GM03348 (cell line): ENCODE measurements at regions not wholly inside any gene's neighbourhood (a gene's known extent, or its start where the extent isn't known, plus 50 kb on each side); places are given as distances from the start of the nearest gene placed in this dataset.
"Not testable (repeated sequence)": the region's sequence is repeated elsewhere in the genome, so short reads cannot be mapped to it uniquely, and the experiment has no call there.

Source experiments
- DNase-seq: peaks from one replicate; pipeline ENCODE4 v3.0.0; 2012; ENCODE audit warnings: low spot score

DNA sequence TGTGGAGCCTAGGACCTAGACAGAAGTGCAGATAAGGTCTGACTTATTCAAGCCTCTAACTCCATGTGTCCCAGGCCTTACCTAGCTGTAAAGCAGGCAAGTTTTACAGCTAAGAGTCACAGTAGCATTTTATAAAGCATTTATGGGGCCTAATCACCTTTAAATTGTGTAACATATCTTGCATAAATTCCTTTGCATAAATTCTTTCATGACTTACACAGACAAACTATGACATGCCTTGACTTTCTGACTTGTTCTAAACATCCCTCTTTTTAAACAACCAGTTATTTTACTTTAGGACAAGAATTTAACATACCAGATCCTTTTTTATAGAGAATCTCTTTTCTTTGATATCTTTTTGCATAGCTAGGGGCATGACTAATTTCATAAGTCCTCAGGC is 1257.8 kb upstream of the NRXN1 start:
- DNase-seq: no peak

DNA sequence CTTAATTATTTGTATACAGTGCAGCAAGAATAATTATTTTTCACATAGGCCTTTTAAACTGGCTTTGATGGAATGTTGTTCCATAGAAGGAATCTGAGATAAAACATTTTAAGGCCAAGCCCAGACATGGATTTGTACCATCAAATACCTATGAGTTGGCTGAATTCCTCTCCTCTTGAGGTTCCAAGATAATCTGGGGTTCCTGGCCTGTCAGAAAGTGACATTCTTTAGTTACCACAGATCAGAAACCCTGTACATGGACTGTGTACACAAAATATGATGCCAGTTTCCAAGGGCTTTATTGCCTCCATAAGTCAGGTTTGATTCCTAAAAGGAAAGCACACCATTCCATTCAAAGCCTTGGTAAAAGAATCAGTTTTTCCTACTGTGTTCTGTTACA is 1256.7 kb upstream of the NRXN1 start:
- DNase-seq: no peak

DNA sequence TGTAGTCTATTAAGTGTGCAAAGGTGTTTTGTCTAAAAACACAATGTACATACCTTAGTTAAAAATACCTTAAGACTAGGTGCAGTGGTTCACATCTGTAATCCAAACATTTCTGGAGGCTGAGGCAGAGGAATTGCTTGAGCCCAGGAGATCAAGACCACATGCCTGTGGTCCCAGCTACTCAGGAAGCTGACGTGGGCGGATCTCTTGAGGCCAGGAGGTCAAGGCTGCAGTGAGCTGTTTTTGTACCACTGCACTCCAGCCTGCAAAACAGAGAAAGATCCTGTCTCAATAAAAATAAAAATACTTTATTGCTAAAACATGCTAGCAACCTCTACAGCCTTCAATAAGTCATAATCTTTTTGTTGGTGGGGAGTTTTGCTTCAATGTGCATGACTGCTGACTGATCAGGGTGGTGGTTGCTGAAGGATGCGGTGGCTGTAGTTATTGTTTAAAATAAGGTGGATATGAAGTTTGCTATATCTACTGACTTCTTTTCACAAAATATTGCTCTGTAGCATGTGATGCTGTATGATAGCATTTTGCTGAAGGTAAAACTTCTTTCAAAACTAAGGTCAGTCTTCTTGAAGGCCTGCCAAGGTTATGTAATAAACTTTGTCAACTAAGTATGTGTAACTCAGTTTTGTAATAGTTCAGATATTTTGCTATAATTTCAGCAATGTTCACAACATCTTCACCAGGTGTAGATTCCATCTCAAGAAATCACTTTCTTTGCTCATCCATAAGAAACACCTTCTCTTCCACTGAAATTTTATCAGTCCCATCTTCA is 1238.0 kb upstream of the NRXN1 start:
- DNase-seq: no peak

DNA sequence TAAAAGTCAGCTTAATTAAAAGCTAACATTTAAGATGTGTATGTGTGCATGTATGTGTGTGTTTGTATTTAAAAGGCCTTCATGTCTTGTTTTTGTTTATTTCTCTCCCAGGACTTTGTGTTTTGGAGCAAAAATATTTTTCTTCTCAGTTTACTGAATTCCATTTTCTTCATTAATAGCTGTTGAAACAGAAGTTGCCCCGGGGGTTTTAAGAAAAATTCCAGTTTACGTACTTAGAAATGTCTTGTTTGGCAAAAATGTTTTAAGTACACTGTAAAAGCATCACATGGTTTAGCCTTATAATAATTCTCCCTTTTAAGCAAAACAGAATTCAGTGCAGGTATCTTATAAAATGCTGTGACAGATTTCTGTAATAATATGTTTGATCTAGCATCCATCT is 1233.0 kb upstream of the NRXN1 start:
- no peak for DNase-seq

DNA sequence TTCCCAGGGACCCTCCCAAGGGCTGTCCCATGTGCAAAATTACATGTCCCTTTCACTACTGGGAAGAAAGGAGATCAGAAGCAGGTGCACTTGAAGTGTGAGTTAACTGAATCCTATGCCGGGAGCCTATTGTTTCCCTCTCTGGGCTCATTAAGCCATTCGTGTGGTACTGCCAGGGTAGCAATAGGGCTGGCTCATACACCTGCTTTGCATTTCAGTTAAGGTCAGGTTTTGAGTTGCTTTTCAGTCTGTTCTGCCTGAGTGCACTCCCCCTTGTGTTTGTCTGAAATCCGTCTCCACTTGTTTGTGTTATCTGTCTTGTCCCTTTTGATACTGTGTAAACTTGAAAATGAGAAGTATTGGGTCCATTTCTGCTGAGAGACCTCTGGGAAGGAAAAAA is 1232.6 kb upstream of the NRXN1 start:
- DNase-seq: no peak

- peak; percentile 13 for DNase-seq
These were observed 1229.0 kb upstream of the NRXN1 start for GRCh38 chr2:52260904-52261303.

- DNase-seq: not testable (repeated sequence)
These were observed 1227.0 kb upstream of the NRXN1 start for GRCh38 chr2:52258967-52259366.

DNA sequence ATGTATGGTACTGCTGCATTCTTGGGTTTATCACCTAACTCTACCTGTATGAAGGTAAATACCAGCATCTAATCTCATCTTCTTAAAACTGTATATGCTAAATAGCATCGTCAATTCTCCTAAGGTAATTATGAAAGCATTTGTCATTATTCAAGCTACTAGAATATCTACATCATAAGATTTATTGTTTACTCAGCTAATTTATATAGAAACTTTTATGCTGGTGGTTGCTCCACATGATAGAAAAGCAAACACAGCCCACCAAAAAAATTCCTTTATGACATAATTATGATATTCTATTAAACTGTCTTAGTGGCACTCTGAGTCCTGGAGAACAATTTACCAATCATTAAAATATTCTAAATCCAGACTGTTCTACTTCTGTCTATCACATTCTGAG is 1226.1 kb upstream of the NRXN1 start:
- DNase-seq: no peak

GRCh38 chr2:52253416-52253980 is 1221.6 kb upstream of the NRXN1 start:
- DNase-seq: no peak

GRCh38 chr2:52238782-52239181 is 1206.8 kb upstream of the NRXN1 start:
- no peak for DNase-seq

- peak; percentile 7 for DNase-seq
These were observed 1190.2 kb upstream of the NRXN1 start for GRCh38 chr2:52222128-52222527.

GRCh38 chr2:52220393-52220792 is 1188.5 kb upstream of the NRXN1 start:
- DNase-seq: no peak

- no peak for DNase-seq
These were observed 1178.7 kb upstream of the NRXN1 start for GRCh38 chr2:52210611-52211010.

DNA sequence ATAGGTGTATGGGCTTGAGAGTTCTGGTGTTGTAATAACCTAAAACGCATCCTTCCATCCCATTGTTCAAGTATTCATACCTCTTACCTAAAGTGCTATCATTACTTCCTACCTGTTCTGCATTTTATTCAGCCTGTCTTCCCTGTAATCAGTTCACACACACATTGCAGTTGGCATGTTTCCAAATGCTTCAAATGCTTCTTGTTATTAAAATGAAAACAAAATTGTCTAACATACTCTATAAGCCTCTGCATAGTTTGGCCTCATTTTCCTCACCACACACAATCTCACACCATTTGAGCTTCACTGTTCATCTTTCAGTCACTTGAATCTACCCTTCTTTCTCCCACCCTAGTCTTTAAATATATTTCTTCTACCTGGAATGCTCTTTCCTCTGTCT is 1178.2 kb upstream of the NRXN1 start:
- no peak for DNase-seq

DNA sequence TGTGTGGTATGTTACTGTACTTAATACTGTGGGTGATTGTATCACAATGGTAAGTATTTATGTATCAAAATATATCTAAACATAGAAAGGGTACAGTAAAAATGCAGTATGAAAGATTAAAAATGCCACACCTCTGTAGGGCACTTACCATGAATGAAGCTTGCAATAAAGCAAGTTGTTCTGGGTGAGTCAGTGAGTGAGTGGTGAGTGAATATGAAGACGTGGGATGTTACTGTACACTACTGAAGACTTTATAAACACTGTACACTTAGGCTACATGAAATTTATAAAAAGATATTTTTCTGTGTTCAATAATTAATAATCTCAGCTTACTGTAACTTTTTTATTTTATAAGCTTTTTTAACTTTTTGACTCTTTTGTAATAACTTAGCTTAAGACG is 1162.4 kb upstream of the NRXN1 start:
- DNase-seq: no peak

DNA sequence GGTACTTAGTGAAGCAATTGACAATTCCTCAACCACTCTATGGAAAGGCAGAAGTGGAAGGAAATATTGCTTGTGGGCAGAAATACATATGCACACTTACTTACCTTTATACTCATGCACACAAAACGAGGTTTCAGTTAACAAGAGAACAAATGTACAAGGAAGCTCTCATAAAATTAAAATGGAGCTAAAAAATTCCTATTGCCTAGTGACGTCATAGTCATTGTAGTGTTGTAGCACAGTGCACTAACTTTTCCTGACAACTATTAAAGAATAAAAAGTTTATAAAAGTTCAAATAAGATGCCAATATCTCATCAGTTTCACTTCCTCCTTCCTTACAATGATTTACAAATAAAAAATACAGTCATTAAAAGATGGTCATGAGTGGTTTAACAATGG is 1161.9 kb upstream of the NRXN1 start:
- no peak for DNase-seq

- no peak for DNase-seq
These were observed 1160.7 kb upstream of the NRXN1 start for GRCh38 chr2:52192656-52193055.

DNA sequence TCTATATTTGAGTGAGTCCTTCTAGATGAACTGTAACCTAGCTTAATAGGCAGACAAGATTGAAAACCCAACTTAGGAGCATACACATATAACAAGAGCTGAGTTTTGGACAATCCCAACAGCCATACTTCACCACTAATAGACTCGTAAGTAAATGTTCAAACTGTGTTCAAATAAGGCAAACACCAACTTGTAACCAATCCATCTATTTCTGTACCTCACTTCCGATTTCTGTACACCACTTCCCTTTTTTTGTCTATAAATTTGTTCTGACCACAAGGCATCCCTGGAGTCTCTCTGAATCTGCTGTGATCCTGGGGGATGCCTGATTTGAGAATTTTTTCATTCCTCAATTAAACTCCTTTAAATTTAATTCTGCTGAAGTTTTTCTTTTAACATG is 1149.1 kb upstream of the NRXN1 start:
- DNase-seq: no peak

DNA sequence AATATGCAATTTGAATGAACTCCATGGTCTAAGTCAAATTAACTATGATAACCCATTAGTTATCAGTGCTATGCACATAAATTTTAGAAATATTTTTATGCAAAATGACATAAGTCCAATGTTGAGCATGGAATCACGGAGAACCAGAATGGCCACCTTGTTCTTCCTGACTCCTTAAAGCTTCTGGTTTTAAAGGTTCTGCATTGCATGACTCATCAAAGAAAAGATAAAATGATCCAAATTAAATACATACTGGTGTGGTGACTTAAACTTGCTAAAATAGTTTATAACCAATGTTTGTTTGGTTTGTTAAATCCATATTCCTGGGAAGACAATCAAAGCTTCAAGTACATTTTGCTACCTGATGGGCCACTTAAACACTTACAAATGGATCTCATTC is 1146.9 kb upstream of the NRXN1 start:
- no peak for DNase-seq

- DNase-seq: no peak
These were observed 1113.1 kb upstream of the NRXN1 start for GRCh38 chr2:52145005-52145404.

DNA sequence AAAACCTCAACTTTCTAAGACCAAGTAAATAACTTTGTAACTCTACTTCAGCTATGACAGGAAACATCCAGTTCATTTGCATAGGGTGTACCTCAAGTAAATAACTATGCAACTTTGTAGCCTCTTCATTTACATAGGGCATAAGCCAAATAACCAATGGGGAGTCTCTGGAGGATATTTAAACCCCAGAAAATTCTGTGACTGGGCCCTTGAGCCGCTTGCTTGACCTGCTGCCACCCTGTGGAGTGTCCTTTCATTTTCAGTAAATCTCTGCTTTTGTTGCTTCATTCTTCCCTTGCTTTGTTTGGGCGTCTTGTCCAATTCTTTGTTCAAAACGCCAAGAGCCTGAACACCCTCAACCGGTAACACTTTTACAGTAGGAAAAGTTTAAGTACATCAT is 1112.7 kb upstream of the NRXN1 start:
- DNase-seq: no peak

DNA sequence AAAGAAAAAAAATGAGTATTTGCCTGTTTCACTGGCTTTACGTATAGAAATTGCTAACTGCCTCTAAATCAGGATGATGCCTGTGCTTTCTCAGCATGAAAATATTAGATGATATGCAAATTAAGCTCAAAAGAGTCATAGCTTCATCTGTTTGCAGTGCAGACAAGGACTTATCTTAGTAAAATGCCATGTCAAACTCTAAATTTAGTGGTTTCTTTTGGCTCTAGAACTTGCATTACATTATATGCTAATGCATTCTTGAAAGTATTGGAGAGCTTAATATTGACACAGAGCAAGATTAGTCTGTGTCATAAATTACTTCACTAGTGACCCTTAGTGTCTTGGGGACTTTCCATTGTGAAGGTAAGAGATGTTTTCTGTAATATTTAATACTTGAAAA is 1109.1 kb upstream of the NRXN1 start:
- DNase-seq: no peak

GRCh38 chr2:52139241-52139640 is 1107.3 kb upstream of the NRXN1 start:
- DNase-seq: no peak

- peak; percentile 12 for DNase-seq
These were observed 1103.3 kb upstream of the NRXN1 start for GRCh38 chr2:52135235-52135634.
